Neuronal stem cell (in vitro differentiated cells): ENCODE measurements at regions not wholly inside any gene's neighbourhood (a gene's known extent, or its start where the extent isn't known, plus 50 kb on each side); places are given as distances from the start of the nearest gene placed in this dataset.
A peak's percentile ranks its signal among the peaks of the same experiment; 100 is the strongest.

Source experiments
- DNase-seq: peaks from one replicate; pipeline ENCODE4 v3.0.0-alpha.2; 2013; ENCODE audit warnings: low spot score
- H2AFZ ChIP-seq: one replicate; pipeline ENCODE4 v1.6.1; 2013; ENCODE audit warnings: mild to moderate bottlenecking, low read length, inconsistent platforms
- H2AK5ac ChIP-seq: 2 replicates; pipeline ENCODE4 v1.6.1; 2013; ENCODE audit warnings: low read depth, mild to moderate bottlenecking, inconsistent platforms, low read length, moderate library complexity, mixed read lengths
- H2BK120ac ChIP-seq: 2 replicates; pipeline ENCODE4 v1.6.1; 2013; ENCODE audit warnings: low read depth, mild to moderate bottlenecking, inconsistent platforms, low read length, moderate library complexity, mixed read lengths
- H2BK12ac ChIP-seq: one replicate; pipeline ENCODE4 v1.6.1; 2013; ENCODE audit warnings: low read length, inconsistent platforms
- H2BK15ac ChIP-seq: 2 replicates; pipeline ENCODE4 v1.6.1; 2013; ENCODE audit warnings: mild to moderate bottlenecking, low read length, inconsistent platforms, mixed read lengths
- H2BK5ac ChIP-seq: one replicate; pipeline ENCODE4 v1.6.1; 2013; ENCODE audit warnings: inconsistent platforms, mild to moderate bottlenecking, low read length, moderate library complexity
- H3K14ac ChIP-seq: one replicate; pipeline ENCODE4 v1.6.1; 2013; ENCODE audit warnings: low read length, inconsistent platforms
- H3K18ac ChIP-seq: 2 replicates; pipeline ENCODE4 v1.6.1; 2013; ENCODE audit warnings: low read length, inconsistent platforms
- H3K23ac ChIP-seq: 2 replicates; pipeline ENCODE4 v1.6.1; 2013; ENCODE audit warnings: low read depth, mild to moderate bottlenecking, mixed read lengths, low read length, inconsistent platforms; ENCODE audit not compliant: poor library complexity
- H3K27ac ChIP-seq: replicated peaks from 3 replicates; pipeline ENCODE4 v1.5.1; 2013; ENCODE audit warnings: low read length, inconsistent platforms
- H3K27me3 ChIP-seq, 3 experiments: 2 replicates each; pipeline ENCODE4 v1.6.1; 2013; ENCODE audit warnings: low read length in 3 of 3, mild to moderate bottlenecking in 2 of 3, inconsistent platforms in 1 of 3, low read depth in 1 of 3, mixed read lengths in 1 of 3, moderate library complexity in 1 of 3; ENCODE audit not compliant: control insufficient read depth in 3 of 3, insufficient read depth in 3 of 3
- H3K36me3 ChIP-seq, 2 donors: replicated peaks in 1 of 2; 2 replicates each; pipeline ENCODE4 v1.6.1; 2013; ENCODE audit warnings: low read length in 2 of 2; ENCODE audit not compliant: control insufficient read depth in 2 of 2, insufficient read depth in 2 of 2
- H3K4ac ChIP-seq: 2 replicates; pipeline ENCODE4 v1.6.1; 2013; ENCODE audit warnings: inconsistent platforms, mild to moderate bottlenecking, low read length, moderate library complexity
- H3K4me1 ChIP-seq, 2 donors: 1 replicate in 1 of 2; 2 replicates in 1 of 2; pipeline ENCODE4 v1.6.1; 2013; ENCODE audit warnings: low read length in 2 of 2, low read depth in 1 of 2; ENCODE audit not compliant: control insufficient read depth in 2 of 2, insufficient read depth in 1 of 2
- H3K4me2 ChIP-seq: one replicate; pipeline ENCODE4 v1.6.1; 2013; ENCODE audit warnings: mild to moderate bottlenecking, low read length, inconsistent platforms; ENCODE audit not compliant: insufficient read depth, poor library complexity, severe bottlenecking
- H3K4me3 ChIP-seq, 2 donors: 2 replicates each; pipeline ENCODE4 v1.5.1; 2013; ENCODE audit warnings: low read length in 2 of 2, mild to moderate bottlenecking in 2 of 2, inconsistent platforms in 1 of 2, moderate library complexity in 1 of 2
- H3K79me1 ChIP-seq: one replicate; pipeline ENCODE4 v1.6.1; 2013; ENCODE audit warnings: low read depth, mild to moderate bottlenecking, inconsistent platforms, low read length, moderate library complexity
- H3K9ac ChIP-seq: one replicate; pipeline ENCODE4 v1.6.1; 2013; ENCODE audit warnings: mild to moderate bottlenecking, low read depth, low read length, inconsistent platforms; ENCODE audit not compliant: poor library complexity
- H3K9me3 ChIP-seq, 2 donors: replicated peaks in 1 of 2; 2 replicates each; pipeline versions ENCODE3 to v1.6.1; 2013; ENCODE audit warnings: low read length in 2 of 2, mild to moderate bottlenecking in 2 of 2, inconsistent platforms in 1 of 2, low read depth in 1 of 2, mixed read lengths in 1 of 2, moderate library complexity in 1 of 2; ENCODE audit not compliant: control insufficient read depth in 2 of 2, insufficient read depth in 1 of 2
- H4K8ac ChIP-seq: one replicate; pipeline ENCODE4 v1.6.1; 2013; ENCODE audit warnings: low read depth, mild to moderate bottlenecking, inconsistent platforms, low read length, moderate library complexity
- H4K91ac ChIP-seq: one replicate; pipeline ENCODE4 v1.6.1; 2013; ENCODE audit warnings: low read length, low read depth, mild to moderate bottlenecking, inconsistent platforms; ENCODE audit not compliant: poor library complexity
- WGBS, 2 donors: extraction: QIAGEN DNeasy Blood & Tissue Kit; methylation state at CpG; one replicate each; pipeline ENCODE4 v1.1.7; 2013; ENCODE audit warnings: missing lambda C conversion rate in 2 of 2, mixed read lengths in 1 of 2; ENCODE audit not compliant: insufficient read length in 2 of 2, insufficient replicate concordance in 1 of 2; ENCODE audit errors: extremely low coverage in 2 of 2; 5-methylcytosine and 5-hydroxymethylcytosine counted together

DNA sequence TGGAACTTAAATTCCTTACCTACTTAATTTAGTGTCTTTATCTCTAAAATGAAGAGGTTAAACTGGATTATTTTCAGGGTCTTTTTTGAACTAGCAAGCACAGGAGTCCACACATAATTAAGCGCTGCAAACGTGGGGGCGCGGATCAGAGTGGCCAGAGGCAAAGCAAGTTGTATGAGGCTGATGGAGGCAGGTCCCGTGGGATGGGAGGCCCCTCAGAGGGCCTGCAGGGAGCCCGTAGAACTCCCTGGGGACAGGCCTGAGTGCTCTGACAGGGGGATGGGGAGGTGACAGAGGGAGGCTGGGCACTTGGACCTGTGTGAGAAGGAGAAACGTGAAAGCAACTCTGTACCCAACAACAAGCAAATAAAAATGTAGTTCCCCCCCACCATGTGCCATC, 177.8 kb downstream of the ACKR3 start:
- H3K4ac ChIP-seq = no peak overlapping the region
- no peak overlapping the region for H2AK5ac ChIP-seq
- H3K18ac ChIP-seq = no peak overlapping the region
- H3K4me3 ChIP-seq = no peak overlapping the region
- no peak overlapping the region for H3K23ac ChIP-seq
- no peak overlapping the region for H2BK5ac ChIP-seq
- no peak overlapping the region for H3K14ac ChIP-seq
- no peak overlapping the region for H3K27ac ChIP-seq
- no peak overlapping the region for H2BK12ac ChIP-seq
- no peak overlapping the region for H3K4me2 ChIP-seq
- H3K79me1 ChIP-seq = no peaks in the 10 kb centered on the region
- H3K4me1 ChIP-seq = peaks cover 16 to 26% of the 10 kb centered on the region in 2 donors
- no peaks in the 10 kb centered on the region for H3K36me3 ChIP-seq
- H3K9me3 ChIP-seq = no peaks in the 10 kb centered on the region
- no peak overlapping the region for H4K8ac ChIP-seq
- WGBS, 2 donors = no CpG with 5 or more reads among the region's 7 CpGs
- no peak overlapping the region for H2AFZ ChIP-seq
- H2BK120ac ChIP-seq = no peak overlapping the region
- H3K27me3 ChIP-seq = no peaks in the 10 kb centered on the region
- no peak for DNase-seq
- H2BK15ac ChIP-seq = no peak overlapping the region
- H4K91ac ChIP-seq = no peak overlapping the region
- H3K9ac ChIP-seq = no peak overlapping the region

DNA sequence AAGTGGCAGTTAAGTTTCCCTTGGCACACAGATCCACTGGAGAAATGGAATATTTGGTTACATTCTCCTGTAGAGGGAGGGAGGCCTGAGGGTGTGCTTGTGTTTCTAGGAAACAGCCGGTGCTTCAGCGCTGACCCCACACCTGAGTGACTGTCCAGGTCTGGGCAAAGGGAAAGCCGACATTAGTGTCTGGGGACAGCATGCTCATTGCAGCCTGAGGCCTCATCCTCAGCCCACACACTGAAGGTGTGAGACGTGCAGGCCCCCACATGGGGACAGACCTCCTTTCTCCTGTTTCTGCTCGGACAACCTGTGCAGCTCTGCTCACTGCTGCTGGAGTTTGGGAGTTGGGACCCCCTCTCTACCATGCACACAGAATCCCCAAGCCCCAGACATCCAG, 178.3 kb downstream of the ACKR3 start:
- Histone ChIP-seq H3K18ac (no peak overlapping the region), H3K4me1 (peaks cover 19 to 26% of the 10 kb centered on the region in 2 donors), H3K23ac (no peak overlapping the region), H3K36me3 (no peaks in the 10 kb centered on the region), H3K9ac (no peak overlapping the region), H2BK15ac (no peak overlapping the region), H2BK12ac (peak overlapping the region; percentile 10), H2BK120ac (no peak overlapping the region), H4K8ac (no peak overlapping the region), H3K9me3 (no peaks in the 10 kb centered on the region), H2BK5ac (no peak overlapping the region), H3K4ac (no peak overlapping the region), H3K4me3 (no peak overlapping the region), H2AK5ac (peak overlapping the region; percentile 4), H3K4me2 (no peak overlapping the region), H3K79me1 (no peaks in the 10 kb centered on the region), H2AFZ (no peak overlapping the region), H4K91ac (no peak overlapping the region), H3K14ac (peak overlapping the region; percentile 15), H3K27me3 (no peaks in the 10 kb centered on the region), H3K27ac (no peak overlapping the region)
- WGBS, 2 donors = no CpG with 5 or more reads among the region's 5 CpGs
- no peak for DNase-seq

DNA sequence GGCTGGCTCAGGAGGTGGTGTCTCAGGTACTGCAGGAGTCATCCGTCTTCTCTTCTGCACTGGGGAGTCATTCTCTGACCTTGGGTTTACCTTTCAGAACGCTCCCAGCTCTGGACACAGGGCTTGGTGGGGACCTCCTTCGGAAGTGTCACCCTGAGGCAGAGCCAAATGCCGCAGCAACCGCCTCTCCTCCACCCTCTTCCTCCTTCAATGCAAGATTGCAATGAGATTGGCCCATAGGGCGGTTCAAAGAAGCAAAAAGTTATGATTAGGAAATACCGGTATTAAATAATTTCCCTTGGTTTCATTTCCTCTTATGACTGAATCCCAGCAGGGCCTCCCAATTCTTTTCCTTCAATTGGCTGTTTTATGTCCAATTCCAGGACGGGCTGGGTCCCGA, 178.8 kb downstream of the ACKR3 start:
- DNase-seq = no peak
- Histone ChIP-seq H3K27ac (no peak overlapping the region), H3K4me3 (no peak overlapping the region), H3K14ac (peak overlapping the region; percentile 15), H2BK120ac (no peak overlapping the region), H3K4ac (no peak overlapping the region), H4K91ac (no peak overlapping the region), H2BK12ac (peak overlapping the region; percentile 10), H2AFZ (no peak overlapping the region), H2BK5ac (no peak overlapping the region), H3K79me1 (no peaks in the 10 kb centered on the region), H3K4me1 (peaks cover 22 to 27% of the 10 kb centered on the region in 2 donors), H3K27me3 (no peaks in the 10 kb centered on the region), H3K18ac (peak overlapping the region; percentile 21), H3K9ac (no peak overlapping the region), H3K9me3 (no peaks in the 10 kb centered on the region), H2BK15ac (no peak overlapping the region), H3K4me2 (no peak overlapping the region), H3K36me3 (no peaks in the 10 kb centered on the region), H4K8ac (no peak overlapping the region), H3K23ac (no peak overlapping the region), H2AK5ac (no peak overlapping the region)
- no CpG with 5 or more reads among the region's 9 CpGs for WGBS, 2 donors

DNA sequence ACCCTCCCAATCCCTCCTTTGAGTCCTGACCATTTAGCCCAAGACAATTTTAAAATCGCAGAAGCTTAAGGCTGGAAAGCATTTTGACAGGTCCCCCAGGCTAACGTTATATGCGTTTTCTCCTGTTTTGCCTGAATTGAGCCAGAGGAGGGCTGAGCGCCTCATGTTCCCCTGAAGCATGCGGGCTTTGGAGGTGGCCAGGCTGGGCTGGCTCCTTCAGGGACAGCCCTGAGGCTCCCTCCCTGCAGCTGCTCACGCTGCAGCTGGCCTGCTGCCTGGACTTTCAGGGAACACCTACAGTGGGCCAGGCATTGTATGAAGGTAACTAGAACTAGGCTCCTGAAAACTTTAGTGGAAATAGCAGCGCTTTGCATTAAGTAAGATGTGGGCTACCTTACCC, 179.2 kb downstream of the ACKR3 start:
- Histone ChIP-seq H2BK5ac (no peak overlapping the region), H3K18ac (peak overlapping the region; percentile 31), H4K91ac (no peak overlapping the region), H3K27ac (no peak overlapping the region), H3K14ac (no peak overlapping the region), H3K4ac (no peak overlapping the region), H3K4me1 (peaks cover 25 to 30% of the 10 kb centered on the region in 2 donors), H4K8ac (no peak overlapping the region), H2AK5ac (no peak overlapping the region), H3K9me3 (no peaks in the 10 kb centered on the region), H3K27me3 (no peaks in the 10 kb centered on the region), H3K9ac (no peak overlapping the region), H3K36me3 (no peaks in the 10 kb centered on the region), H3K79me1 (no peaks in the 10 kb centered on the region), H2BK120ac (no peak overlapping the region), H3K4me3 (no peak overlapping the region), H2BK12ac (no peak overlapping the region), H2AFZ (no peak overlapping the region), H2BK15ac (no peak overlapping the region), H3K23ac (no peak overlapping the region), H3K4me2 (no peak overlapping the region)
- WGBS, 2 donors = no CpG with 5 or more reads among the region's 7 CpGs
- no peak for DNase-seq
